ENCODE measurements at regions not wholly inside any gene's neighbourhood (a gene's known extent, or its start where the extent isn't known, plus 50 kb on each side); places are given as distances from the start of the nearest gene placed in this dataset.

GRCh38 chr12:92338102-92338501 is 192.5 kb upstream of the BTG1 start:
- Histone ChIP-seq H3K4me3 (ENCODE audit: insufficient read depth, low read length) (no peak overlapping the region), H3K9me3 (ENCODE audit: low read depth, low read length) (no peaks in the 10 kb centered on the region), H3K36me3 (ENCODE audit: insufficient read depth, low read length) (no peaks in the 10 kb centered on the region), H3K4me1 (ENCODE audit: insufficient read depth, low read length) (no peaks in the 10 kb centered on the region), H4K20me1 (ENCODE audit: insufficient read depth, low read length) (no peaks in the 10 kb centered on the region), H3K27ac (ENCODE audit: low read depth, low read length) (no peak overlapping the region), H3K27me3 (ENCODE audit: insufficient read depth, low read length) (no peaks in the 10 kb centered on the region), H3K4me2 (ENCODE audit: insufficient read depth, low read length) (no peak overlapping the region), H2AFZ (ENCODE audit: low read length) (no peak overlapping the region), H3K79me2 (ENCODE audit: insufficient read depth, low read length) (no peaks in the 10 kb centered on the region)
- no peak for DNase-seq (ENCODE audit: insufficient read length, low spot score, missing footprints)
- TF ChIP-seq CTCF (IDR thresholded peaks at IDR 0.05; ENCODE audit: extremely low read depth, low read depth, low read length) = no peak

DNA sequence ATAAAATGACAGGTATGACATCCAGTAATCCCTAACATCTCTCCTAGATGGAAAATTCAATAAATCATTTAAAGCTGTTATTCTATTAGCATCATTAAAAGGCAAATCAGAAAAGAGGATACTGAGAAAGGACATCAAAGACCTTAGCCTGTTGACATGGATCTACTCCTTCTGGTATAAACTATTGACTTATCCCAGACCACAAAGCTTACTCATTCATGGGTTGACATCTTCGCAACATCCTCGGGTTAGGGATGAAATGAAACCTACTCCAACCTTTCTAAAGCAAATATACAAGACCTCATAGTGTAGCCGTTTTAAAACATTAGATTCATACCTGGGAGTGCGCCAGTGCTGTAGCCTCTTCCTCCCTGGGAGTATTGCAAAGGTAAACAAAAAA is 191.5 kb upstream of the BTG1 start:
- H2AFZ ChIP-seq (ENCODE audit: low read length) = no peak overlapping the region
- no peak overlapping the region for H3K4me2 ChIP-seq (ENCODE audit: insufficient read depth, low read length)
- no peak overlapping the region for H3K27ac ChIP-seq (ENCODE audit: low read depth, low read length)
- H3K27me3 ChIP-seq (ENCODE audit: insufficient read depth, low read length) = no peaks in the 10 kb centered on the region
- H3K4me3 ChIP-seq (ENCODE audit: insufficient read depth, low read length) = no peak overlapping the region
- no peaks in the 10 kb centered on the region for H4K20me1 ChIP-seq (ENCODE audit: insufficient read depth, low read length)
- H3K4me1 ChIP-seq (ENCODE audit: insufficient read depth, low read length) = no peaks in the 10 kb centered on the region
- H3K79me2 ChIP-seq (ENCODE audit: insufficient read depth, low read length) = no peaks in the 10 kb centered on the region
- no peak for TF ChIP-seq CTCF (IDR thresholded peaks at IDR 0.05; ENCODE audit: extremely low read depth, low read depth, low read length)
- DNase-seq (ENCODE audit: insufficient read length, low spot score, missing footprints) = peak; percentile 34
- no peaks in the 10 kb centered on the region for H3K9me3 ChIP-seq (ENCODE audit: low read depth, low read length)
- H3K36me3 ChIP-seq (ENCODE audit: insufficient read depth, low read length) = no peaks in the 10 kb centered on the region

- no peaks in the 10 kb centered on the region for H3K36me3 ChIP-seq (ENCODE audit: insufficient read depth, low read length)
- no peak for DNase-seq (ENCODE audit: insufficient read length, low spot score, missing footprints)
- no peak overlapping the region for H2AFZ ChIP-seq (ENCODE audit: low read length)
Measured at GRCh38 chr12:92336641-92337040, 191.0 kb upstream of the BTG1 start.

GRCh38 chr12:92335831-92336230 is 190.2 kb upstream of the BTG1 start:
- H3K79me2 ChIP-seq (ENCODE audit: insufficient read depth, low read length) = no peaks in the 10 kb centered on the region
- no peak for TF ChIP-seq CTCF (IDR thresholded peaks at IDR 0.05; ENCODE audit: extremely low read depth, low read depth, low read length)
- H3K4me3 ChIP-seq (ENCODE audit: insufficient read depth, low read length) = no peak overlapping the region
- H2AFZ ChIP-seq (ENCODE audit: low read length) = no peak overlapping the region
- H3K27me3 ChIP-seq (ENCODE audit: insufficient read depth, low read length) = no peaks in the 10 kb centered on the region
- H3K9me3 ChIP-seq (ENCODE audit: low read depth, low read length) = no peaks in the 10 kb centered on the region
- no peaks in the 10 kb centered on the region for H3K4me1 ChIP-seq (ENCODE audit: insufficient read depth, low read length)
- no peak for DNase-seq (ENCODE audit: insufficient read length, low spot score, missing footprints)
- H3K27ac ChIP-seq (ENCODE audit: low read depth, low read length) = no peak overlapping the region
- H3K4me2 ChIP-seq (ENCODE audit: insufficient read depth, low read length) = no peak overlapping the region
- no peaks in the 10 kb centered on the region for H4K20me1 ChIP-seq (ENCODE audit: insufficient read depth, low read length)
- H3K36me3 ChIP-seq (ENCODE audit: insufficient read depth, low read length) = no peaks in the 10 kb centered on the region

More at GRCh38 chr12:92336641-92337040, 191.0 kb upstream of the BTG1 start:
- Histone ChIP-seq H4K20me1 (ENCODE audit: insufficient read depth, low read length) (no peaks in the 10 kb centered on the region), H3K9me3 (ENCODE audit: low read depth, low read length) (no peaks in the 10 kb centered on the region), H3K79me2 (ENCODE audit: insufficient read depth, low read length) (no peaks in the 10 kb centered on the region), H3K4me2 (ENCODE audit: insufficient read depth, low read length) (no peak overlapping the region), H3K27me3 (ENCODE audit: insufficient read depth, low read length) (no peaks in the 10 kb centered on the region), H3K4me1 (ENCODE audit: insufficient read depth, low read length) (no peaks in the 10 kb centered on the region), H3K4me3 (ENCODE audit: insufficient read depth, low read length) (no peak overlapping the region), H3K27ac (ENCODE audit: low read depth, low read length) (no peak overlapping the region)
- TF ChIP-seq CTCF (IDR thresholded peaks at IDR 0.05; ENCODE audit: extremely low read depth, low read depth, low read length) = no peak

All from osteoblast (primary cell).